MM.1S (cell line): ENCODE measurements at regions not wholly inside any gene's neighbourhood (a gene's known extent, or its start where the extent isn't known, plus 50 kb on each side); places are given as distances from the start of the nearest gene placed in this dataset.

Experiments used
- CTCF ChIP-seq: fragments of 300-600 bp; sonication (generic); IDR thresholded peaks from 2 replicates; pipeline ENCODE4 v1.5.1; 2016; ENCODE audit warnings: antibody characterized with exemption, low read length, mixed read lengths
- EZH2phosphoT487 ChIP-seq: fragments of 300-600 bp; sonication (generic); IDR thresholded peaks from 2 replicates; pipeline ENCODE4 v1.6.1; 2018; ENCODE audit warnings: antibody characterized with exemption, low read length

GRCh38 chr13:73607489-73608156 is 526.6 kb downstream of the KLF12 start:
- TF ChIP-seq CTCF (no peak), EZH2phosphoT487 (no peak)
